Transverse colon (tissue), 4 donors: ENCODE measurements at regions not wholly inside any gene's neighbourhood (a gene's known extent, or its start where the extent isn't known, plus 50 kb on each side); places are given as distances from the start of the nearest gene placed in this dataset.

Source experiments
- EP300 ChIP-seq: sonication (generic); formaldehyde crosslinking; IDR thresholded peaks from one replicate; pipeline ENCODE4 v1.6.1; 2017; ENCODE audit warnings: antibody characterized with exemption, low read depth
- POLR2AphosphoS5 ChIP-seq, 3 donors: sonication (generic); formaldehyde crosslinking; IDR thresholded peaks; one replicate each; pipeline ENCODE4 v1.6.1; 2016; ENCODE audit warnings: antibody characterized with exemption in 3 of 3
- TF ChIP-seq, protein P1 (sequence below), 5 experiments: fragments of 200-600 bp in 3 of 5; fragments of 450-650 bp in 2 of 5; sonication (generic) in 3 of 5; IDR thresholded peaks; 1 replicate in 2 of 5; 2 replicates in 3 of 5; pipeline ENCODE4 v1.5.1; 2016 to 2017; ENCODE audit warnings: antibody characterized with exemption in 5 of 5, inconsistent platforms in 3 of 5, mild to moderate bottlenecking in 2 of 5, moderate library complexity in 1 of 5

DNA sequence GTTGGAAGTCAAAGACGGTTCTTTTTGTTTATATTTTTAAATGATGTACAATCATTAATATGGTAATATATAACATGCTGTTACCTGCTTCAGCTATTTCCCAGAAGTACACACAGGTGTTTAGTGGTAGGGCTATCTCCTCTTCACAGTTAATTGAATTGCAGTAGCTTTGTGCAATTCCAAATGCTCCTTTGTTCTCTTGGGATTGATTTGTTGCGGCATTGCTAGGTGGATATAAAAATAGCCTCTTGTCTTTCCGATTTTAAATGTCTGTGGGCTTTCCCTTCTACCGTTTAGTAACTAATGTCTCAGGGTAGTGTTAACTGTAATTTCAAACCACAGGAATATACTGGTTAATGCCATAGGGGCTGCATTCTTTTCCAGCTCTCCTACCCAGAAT is 307.6 kb upstream of the SLITRK3 start:
- TF ChIP-seq, protein P1, sequence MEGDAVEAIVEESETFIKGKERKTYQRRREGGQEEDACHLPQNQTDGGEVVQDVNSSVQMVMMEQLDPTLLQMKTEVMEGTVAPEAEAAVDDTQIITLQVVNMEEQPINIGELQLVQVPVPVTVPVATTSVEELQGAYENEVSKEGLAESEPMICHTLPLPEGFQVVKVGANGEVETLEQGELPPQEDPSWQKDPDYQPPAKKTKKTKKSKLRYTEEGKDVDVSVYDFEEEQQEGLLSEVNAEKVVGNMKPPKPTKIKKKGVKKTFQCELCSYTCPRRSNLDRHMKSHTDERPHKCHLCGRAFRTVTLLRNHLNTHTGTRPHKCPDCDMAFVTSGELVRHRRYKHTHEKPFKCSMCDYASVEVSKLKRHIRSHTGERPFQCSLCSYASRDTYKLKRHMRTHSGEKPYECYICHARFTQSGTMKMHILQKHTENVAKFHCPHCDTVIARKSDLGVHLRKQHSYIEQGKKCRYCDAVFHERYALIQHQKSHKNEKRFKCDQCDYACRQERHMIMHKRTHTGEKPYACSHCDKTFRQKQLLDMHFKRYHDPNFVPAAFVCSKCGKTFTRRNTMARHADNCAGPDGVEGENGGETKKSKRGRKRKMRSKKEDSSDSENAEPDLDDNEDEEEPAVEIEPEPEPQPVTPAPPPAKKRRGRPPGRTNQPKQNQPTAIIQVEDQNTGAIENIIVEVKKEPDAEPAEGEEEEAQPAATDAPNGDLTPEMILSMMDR (IDR thresholded peaks at IDR 0.05): no peak
- no peak for TF ChIP-seq POLR2AphosphoS5 (IDR thresholded peaks at IDR 0.05)
- TF ChIP-seq EP300: no peak
